Effector memory CD4-positive, alpha-beta T cell (primary cell): ENCODE measurements at regions not wholly inside any gene's neighbourhood (a gene's known extent, or its start where the extent isn't known, plus 50 kb on each side); places are given as distances from the start of the nearest gene placed in this dataset.

Source experiments
- DNase-seq, 3 donors: peaks; one replicate each; pipeline ENCODE4 v3.0.0-alpha.2; 2020
- H3K27ac ChIP-seq: 2 replicates; pipeline ENCODE4 v1.7.0; 2013; ENCODE audit warnings: mild to moderate bottlenecking, low read length, moderate library complexity; ENCODE audit not compliant: insufficient read depth, poor library complexity, severe bottlenecking
- H3K27me3 ChIP-seq: replicated peaks from 2 replicates; pipeline ENCODE4 v1.7.0; 2013; ENCODE audit warnings: mild to moderate bottlenecking, low read length; ENCODE audit not compliant: insufficient read depth, control insufficient read depth, poor library complexity, severe bottlenecking
- H3K36me3 ChIP-seq: 2 replicates; pipeline ENCODE4 v1.7.0; 2013; ENCODE audit warnings: mild to moderate bottlenecking, low read length, moderate library complexity; ENCODE audit not compliant: control insufficient read depth, insufficient read depth
- H3K4me1 ChIP-seq: 2 replicates; pipeline ENCODE4 v1.7.0; 2013; ENCODE audit warnings: low read length, mild to moderate bottlenecking; ENCODE audit not compliant: control insufficient read depth, insufficient read depth, poor library complexity, severe bottlenecking
- H3K4me3 ChIP-seq: 2 replicates; pipeline ENCODE4 v1.7.0; 2013; ENCODE audit warnings: low read length, low read depth, mild to moderate bottlenecking; ENCODE audit not compliant: insufficient read depth, poor library complexity, severe bottlenecking
- H3K9me3 ChIP-seq: 2 replicates; pipeline ENCODE4 v1.7.0; 2013; ENCODE audit warnings: mild to moderate bottlenecking, low read length, moderate library complexity; ENCODE audit not compliant: control insufficient read depth

DNA sequence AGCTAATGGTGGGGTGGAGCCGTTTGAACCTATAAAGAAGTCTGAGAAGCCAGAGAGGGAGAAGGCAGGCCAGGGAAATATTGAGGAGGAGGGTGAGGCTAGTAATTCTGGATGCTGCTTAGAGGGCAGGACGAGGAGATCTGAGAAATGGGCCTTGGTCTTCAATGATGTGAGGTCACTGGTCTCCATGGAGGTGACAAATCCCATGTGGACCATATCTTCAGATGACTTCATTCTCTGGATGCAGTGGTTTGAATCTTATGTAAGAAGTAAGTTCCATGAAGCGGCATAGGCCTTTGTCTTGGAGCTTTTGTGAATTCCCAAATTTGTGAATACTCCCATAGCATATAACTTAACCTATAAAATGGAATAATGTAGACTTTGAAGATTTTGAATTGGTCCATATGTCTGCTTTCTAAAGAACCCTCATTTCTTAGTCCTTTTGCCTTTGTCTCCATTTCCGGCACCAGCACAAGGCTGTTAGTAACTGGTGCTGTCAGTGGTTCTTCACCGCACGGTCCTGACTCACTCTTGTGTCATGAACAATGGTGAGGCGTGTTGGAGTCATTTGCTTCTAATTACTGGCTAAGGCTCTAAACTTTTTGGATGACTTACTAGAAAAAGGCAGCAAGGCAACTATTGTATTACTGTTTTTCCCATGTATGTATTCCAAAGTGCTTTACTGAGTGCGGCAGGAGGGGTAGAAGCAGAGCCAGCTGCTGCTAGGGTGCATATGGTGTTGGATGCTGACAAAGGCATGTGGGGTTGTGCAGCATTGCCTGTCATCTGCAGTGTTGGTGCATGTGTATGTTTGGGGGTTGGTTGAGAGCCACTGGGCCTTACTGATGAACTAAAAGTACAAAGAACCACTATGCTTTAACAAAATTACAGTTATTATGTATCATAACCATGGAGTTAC lies 279.3 kb upstream of the C2CD4B start:
- no peak overlapping the region for H3K27ac ChIP-seq
- H3K9me3 ChIP-seq: no peaks in the 10 kb centered on the region
- H3K4me3 ChIP-seq: no peak overlapping the region
- H3K4me1 ChIP-seq: no peaks in the 10 kb centered on the region
- DNase-seq: no peak
- H3K36me3 ChIP-seq: no peaks in the 10 kb centered on the region
- H3K27me3 ChIP-seq: no peaks in the 10 kb centered on the region

DNA sequence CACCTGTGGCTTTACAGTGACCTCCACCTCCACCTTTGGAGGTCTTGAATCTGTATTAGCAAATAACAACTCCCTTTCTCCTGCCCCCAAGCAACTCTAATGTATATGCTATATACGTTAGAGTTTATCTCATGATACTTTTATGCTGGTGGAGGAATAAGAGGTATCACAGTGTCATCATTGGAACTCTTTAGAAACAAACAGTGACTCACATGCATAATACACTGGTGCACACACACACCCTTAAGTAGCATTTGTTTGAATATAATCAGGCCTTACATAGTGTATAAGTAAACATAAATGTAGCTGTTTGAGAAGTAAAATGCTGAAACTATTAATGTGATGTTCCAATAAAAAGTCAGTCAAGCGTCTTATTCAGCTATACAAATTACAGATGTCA lies 280.2 kb upstream of the C2CD4B start:
- H3K4me1 ChIP-seq: no peaks in the 10 kb centered on the region
- H3K9me3 ChIP-seq: no peaks in the 10 kb centered on the region
- no peak for DNase-seq
- no peak overlapping the region for H3K27ac ChIP-seq
- H3K4me3 ChIP-seq: no peak overlapping the region
- no peaks in the 10 kb centered on the region for H3K27me3 ChIP-seq
- H3K36me3 ChIP-seq: no peaks in the 10 kb centered on the region

DNA sequence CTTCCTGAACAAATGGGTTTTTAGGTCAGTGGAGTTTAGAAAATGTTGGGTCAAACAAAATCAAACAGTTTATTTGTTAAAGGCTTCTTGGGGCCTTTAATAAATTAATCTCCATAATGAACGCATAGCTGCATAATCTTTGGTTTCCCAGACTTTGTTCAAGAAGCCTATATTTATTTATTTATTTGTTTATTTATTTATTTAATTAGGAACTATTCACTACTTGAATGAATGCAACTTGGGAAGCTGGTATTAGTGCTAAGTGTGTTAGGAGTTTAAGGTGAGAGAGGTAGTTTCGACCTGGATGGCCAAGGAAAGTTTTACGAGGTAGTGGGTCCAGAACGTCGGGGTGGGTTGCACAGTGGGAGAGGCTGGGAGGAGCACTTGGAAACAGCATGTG lies 281.9 kb upstream of the C2CD4B start:
- no peaks in the 10 kb centered on the region for H3K27me3 ChIP-seq

DNA sequence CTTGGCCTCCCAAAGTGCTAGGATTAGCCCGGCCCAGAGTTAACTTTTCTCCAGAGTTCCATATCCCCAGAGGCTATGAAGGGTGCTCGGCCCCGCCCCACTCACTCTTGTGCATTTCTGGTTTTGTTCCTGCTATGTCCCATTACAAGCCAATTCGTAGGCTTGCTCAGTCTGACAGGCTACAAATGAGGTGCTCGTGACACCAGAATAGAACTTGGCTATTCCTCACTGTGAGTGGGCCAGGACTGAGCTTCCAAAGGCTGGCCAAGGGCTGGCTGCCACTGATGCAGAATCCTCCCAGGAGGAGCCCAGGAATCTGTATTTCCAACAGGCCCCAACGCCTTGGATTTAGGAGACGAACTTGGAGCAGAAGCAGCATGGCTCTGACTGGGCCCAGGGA lies 282.7 kb upstream of the C2CD4B start:
- Histone ChIP-seq H3K4me1 (no peaks in the 10 kb centered on the region), H3K9me3 (no peaks in the 10 kb centered on the region), H3K36me3 (no peaks in the 10 kb centered on the region), H3K27ac (no peak overlapping the region), H3K4me3 (no peak overlapping the region), H3K27me3 (no peaks in the 10 kb centered on the region)
- DNase-seq: no peak

More for the DNA sequence above, 281.9 kb upstream of the C2CD4B start:
- no peaks in the 10 kb centered on the region for H3K4me1 ChIP-seq
- no peak overlapping the region for H3K4me3 ChIP-seq
- no peaks in the 10 kb centered on the region for H3K9me3 ChIP-seq
- DNase-seq: no peak
- H3K27ac ChIP-seq: no peak overlapping the region
- no peaks in the 10 kb centered on the region for H3K36me3 ChIP-seq

DNA sequence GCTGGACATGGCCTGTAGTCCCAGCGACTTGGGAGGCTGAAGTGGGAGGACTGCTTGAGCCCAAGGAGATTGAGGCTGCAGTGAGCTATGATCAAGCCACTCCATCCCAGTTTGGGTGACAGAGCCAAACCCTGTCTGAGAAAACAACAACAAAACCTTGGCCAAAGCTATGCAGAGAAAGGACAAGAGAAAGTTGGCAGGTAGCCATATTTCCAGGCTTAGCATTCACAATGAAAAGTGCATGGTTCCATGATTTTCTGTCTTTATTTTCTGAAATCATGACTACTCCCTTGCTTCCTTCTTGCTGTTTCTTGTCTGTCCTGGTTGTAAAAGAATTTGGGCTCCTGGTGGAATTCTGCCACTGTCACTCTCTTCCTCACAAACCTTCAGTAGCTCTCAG lies 284.6 kb upstream of the C2CD4B start:
- Histone ChIP-seq H3K36me3 (no peaks in the 10 kb centered on the region), H3K27me3 (no peaks in the 10 kb centered on the region), H3K27ac (no peak overlapping the region), H3K4me1 (no peaks in the 10 kb centered on the region), H3K9me3 (no peaks in the 10 kb centered on the region), H3K4me3 (no peak overlapping the region)
- no peak for DNase-seq

DNA sequence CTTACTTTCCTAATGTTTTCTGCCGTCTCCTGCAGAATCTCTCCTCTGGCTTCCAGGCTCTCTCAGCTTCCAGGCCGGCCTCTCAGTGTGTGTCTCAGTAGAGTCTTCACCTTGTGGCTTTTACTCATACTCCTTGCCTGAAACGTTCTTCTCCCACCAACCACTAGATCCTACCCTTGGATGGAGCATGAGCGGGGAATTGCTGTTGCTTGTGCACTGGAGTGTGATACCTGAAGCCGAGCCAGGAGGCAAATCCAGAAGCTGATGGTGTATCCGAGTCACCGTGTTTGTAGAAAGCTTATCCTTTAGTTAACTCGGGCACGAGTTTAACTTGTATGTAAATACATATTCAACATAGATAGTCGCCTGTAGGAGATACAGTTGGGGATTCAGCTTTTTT lies 285.0 kb upstream of the C2CD4B start:
- H3K27ac ChIP-seq: no peak overlapping the region
- H3K9me3 ChIP-seq: no peaks in the 10 kb centered on the region
- DNase-seq: no peak
- H3K4me1 ChIP-seq: no peaks in the 10 kb centered on the region
- no peaks in the 10 kb centered on the region for H3K27me3 ChIP-seq
- H3K36me3 ChIP-seq: no peaks in the 10 kb centered on the region
- no peak overlapping the region for H3K4me3 ChIP-seq

DNA sequence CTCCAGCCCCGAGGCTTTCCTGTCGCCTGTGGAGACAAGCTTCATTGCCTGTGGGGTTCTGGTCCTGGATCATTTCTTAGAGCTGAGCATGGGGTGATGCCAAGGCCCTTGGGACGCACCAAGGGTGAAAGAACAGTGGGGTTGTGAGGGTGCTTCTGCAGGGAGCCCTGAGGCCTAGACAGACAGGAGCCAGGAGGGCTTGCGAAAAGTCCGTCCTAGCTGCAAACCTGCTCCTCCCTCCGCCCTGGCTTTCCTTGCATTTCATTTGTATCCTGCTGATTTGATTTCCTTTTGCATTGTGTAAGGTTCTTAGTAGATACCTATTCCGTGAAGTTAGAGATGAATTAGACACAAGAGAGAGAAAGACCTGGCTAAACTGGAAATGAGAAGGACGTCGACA lies 286.9 kb upstream of the C2CD4B start:
- Histone ChIP-seq H3K27ac (no peak overlapping the region), H3K27me3 (no peaks in the 10 kb centered on the region), H3K9me3 (no peaks in the 10 kb centered on the region), H3K4me1 (no peaks in the 10 kb centered on the region), H3K4me3 (no peak overlapping the region), H3K36me3 (no peaks in the 10 kb centered on the region)
- DNase-seq: no peak

DNA sequence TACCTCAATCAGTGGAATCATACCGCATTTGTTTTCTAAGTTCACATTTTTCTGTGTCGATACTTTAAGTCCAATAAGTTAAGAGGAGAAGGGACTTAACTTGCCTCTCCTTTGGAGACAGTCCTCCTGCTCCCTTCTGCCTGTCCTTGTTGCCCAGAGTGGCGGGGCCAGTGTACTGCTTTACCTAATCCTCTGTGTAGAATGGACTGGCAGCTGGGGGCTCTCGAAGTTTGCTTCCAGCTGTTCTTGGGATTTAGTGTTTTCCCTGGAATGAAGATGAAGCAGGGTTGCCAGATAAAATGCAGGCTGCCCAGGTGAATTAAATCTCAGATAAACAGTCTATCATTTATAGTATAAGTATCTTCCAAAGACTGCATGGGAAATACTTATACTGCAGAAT lies 287.6 kb upstream of the C2CD4B start:
- Histone ChIP-seq H3K27ac (no peak overlapping the region), H3K27me3 (no peaks in the 10 kb centered on the region)

DNA sequence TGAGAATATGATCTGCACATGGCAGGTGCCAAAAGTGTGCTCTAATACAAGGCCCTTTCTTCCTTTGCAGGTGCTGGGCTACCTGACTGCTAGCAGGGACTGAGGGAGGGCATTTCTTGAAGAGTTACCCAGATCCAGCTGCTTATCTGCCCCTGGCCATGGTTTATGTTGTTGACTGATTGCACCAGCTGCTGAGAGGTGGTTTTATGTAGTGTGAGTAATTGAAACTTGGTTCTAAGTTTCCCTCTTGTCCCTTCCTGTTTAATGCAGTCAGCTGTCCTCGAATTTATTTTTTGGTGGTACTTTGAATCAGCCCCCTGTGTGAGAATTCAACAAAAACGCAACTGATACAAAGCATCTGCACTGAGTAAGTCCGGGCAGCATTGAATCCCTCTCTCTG lies 288.3 kb upstream of the C2CD4B start:
- Histone ChIP-seq H3K4me1 (no peaks in the 10 kb centered on the region), H3K9me3 (no peaks in the 10 kb centered on the region), H3K4me3 (no peak overlapping the region), H3K36me3 (no peaks in the 10 kb centered on the region), H3K27me3 (no peaks in the 10 kb centered on the region), H3K27ac (no peak overlapping the region)
- DNase-seq: no peak

More for the DNA sequence above, 287.6 kb upstream of the C2CD4B start:
- DNase-seq: no peak
- Histone ChIP-seq H3K36me3 (no peaks in the 10 kb centered on the region), H3K4me3 (no peak overlapping the region), H3K9me3 (no peaks in the 10 kb centered on the region), H3K4me1 (no peaks in the 10 kb centered on the region)

DNA sequence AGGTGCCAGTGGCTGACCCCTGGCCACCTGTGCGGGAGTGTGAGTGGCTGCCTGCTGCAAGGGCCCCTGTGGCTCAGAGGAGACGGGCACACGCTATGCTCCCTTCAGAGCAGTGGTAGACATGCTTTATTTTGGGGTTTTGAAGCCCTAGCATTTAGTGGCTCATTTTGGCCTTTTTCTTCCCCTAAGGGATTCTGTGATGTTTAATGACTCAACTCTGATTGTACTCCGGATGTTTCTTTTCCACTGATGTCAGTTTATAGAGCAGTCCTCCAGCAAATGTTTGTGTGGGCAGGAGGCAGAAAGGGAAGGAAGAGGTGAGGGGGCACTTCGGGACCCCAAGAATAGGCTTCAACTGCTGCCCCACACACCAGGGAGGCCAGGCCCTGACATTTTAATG lies 288.9 kb upstream of the C2CD4B start:
- DNase-seq: no peak
- H3K27ac ChIP-seq: no peak overlapping the region
- H3K9me3 ChIP-seq: no peaks in the 10 kb centered on the region
- H3K36me3 ChIP-seq: no peaks in the 10 kb centered on the region
- H3K27me3 ChIP-seq: no peaks in the 10 kb centered on the region
- H3K4me3 ChIP-seq: no peak overlapping the region
- no peaks in the 10 kb centered on the region for H3K4me1 ChIP-seq
